SK-N-SH (cell line): ENCODE measurements at regions not wholly inside any gene's neighbourhood (a gene's known extent, or its start where the extent isn't known, plus 50 kb on each side); places are given as distances from the start of the nearest gene placed in this dataset.
A peak's percentile ranks its signal among the peaks of the same experiment; 100 is the strongest.

Experiments
- CTCF ChIA-PET: fragments of 300-600, 350-600 bp; formaldehyde crosslinking; extraction: SDS; loops from one replicate; lab custom pipeline; 2021; lab: Yijun Ruan, JAX
- POLR2A ChIA-PET: fragments of 350-600 bp; sonication (Branson Sonifier 250); formaldehyde crosslinking; extraction: SDS; loops from one replicate; lab custom pipeline; 2020; ENCODE audit warnings: antibody characterized with exemption, inconsistent platforms; lab: Yijun Ruan, JAX
- DNase-seq: peaks from one replicate; pipeline ENCODE4 v3.0.0; 2012
- H2AFZ ChIP-seq: fragments of 200-600 bp; sonication (generic); 2 replicates; pipeline ENCODE4 v1.8.1; 2016; ENCODE audit warnings: antibody characterized with exemption, mild to moderate bottlenecking, low read depth
- H3F3A ChIP-seq: fragments of 200-600 bp; sonication (generic); replicated peaks from 2 replicates; pipeline ENCODE3; 2016; ENCODE audit warnings: antibody characterized with exemption, mild to moderate bottlenecking; ENCODE audit not compliant: insufficient read depth
- H3K27ac ChIP-seq, 2 experiments: fragments of 200-500 bp in 1 of 2; fragments of 200-600 bp in 1 of 2; sonication (Bioruptor generic) in 1 of 2; sonication (generic), shearing (Covaris generic) in 1 of 2; 2 replicates each; pipeline versions ENCODE4 v1.5.1 to v1.6.1; 2014 to 2016; ENCODE audit warnings: low read depth in 2 of 2, inconsistent platforms in 1 of 2, low read length in 1 of 2, mild to moderate bottlenecking in 1 of 2, mixed read lengths in 1 of 2
- H3K27me3 ChIP-seq: fragments of 200-600 bp; sonication (generic), shearing (Covaris generic); 2 replicates; pipeline ENCODE4 v1.6.1; 2016; ENCODE audit warnings: mixed run types; ENCODE audit not compliant: insufficient read depth
- H3K36me3 ChIP-seq, 2 experiments: fragments of 200-500 bp in 1 of 2; fragments of 200-600 bp in 1 of 2; sonication (Bioruptor generic) in 1 of 2; sonication (generic) in 1 of 2; replicated peaks in 1 of 2; 2 replicates each; pipeline versions ENCODE3 to v1.5.1; 2014 to 2016; ENCODE audit warnings: low read length in 1 of 2, mild to moderate bottlenecking in 1 of 2; ENCODE audit not compliant: insufficient read depth in 2 of 2, control insufficient read depth in 1 of 2
- H3K4me1 ChIP-seq, 2 experiments: fragments of 200-500 bp in 1 of 2; fragments of 200-600 bp in 1 of 2; sonication (Bioruptor generic) in 1 of 2; sonication (generic), shearing (Covaris generic) in 1 of 2; 2 replicates each; pipeline versions ENCODE4 v1.5.1 to v1.6.1; 2014 to 2016; ENCODE audit warnings: low read depth in 1 of 2, low read length in 1 of 2, mixed run types in 1 of 2; ENCODE audit not compliant: insufficient read depth in 2 of 2, control insufficient read depth in 1 of 2
- H3K4me2 ChIP-seq: fragments of 200-600 bp; sonication (generic), shearing (Covaris generic); 2 replicates; pipeline ENCODE4 v1.6.1; 2017; ENCODE audit warnings: mixed run types
- H3K4me3 ChIP-seq, 2 experiments: fragments of 200-500 bp in 1 of 2; fragments of 200-600 bp in 1 of 2; sonication (Bioruptor generic) in 1 of 2; sonication (generic), shearing (Covaris generic) in 1 of 2; 2 replicates each; pipeline versions ENCODE4 v1.5.1 to v1.8.1; 2014 to 2016; ENCODE audit warnings: low read depth in 2 of 2, inconsistent platforms in 1 of 2, low read length in 1 of 2, mild to moderate bottlenecking in 1 of 2, mixed read lengths in 1 of 2, moderate library complexity in 1 of 2
- H3K79me2 ChIP-seq: fragments of 200-600 bp; sonication (generic); 2 replicates; pipeline ENCODE4 v1.8.1; 2017; ENCODE audit warnings: mild to moderate bottlenecking; ENCODE audit not compliant: insufficient read depth
- H3K9ac ChIP-seq: fragments of 200-600 bp; sonication (generic); 2 replicates; pipeline ENCODE4 v1.6.1; 2017; ENCODE audit warnings: mixed run types
- H3K9me2 ChIP-seq: fragments of 200-600 bp; sonication (generic); 2 replicates; pipeline ENCODE4 v1.6.1; 2017; ENCODE audit warnings: mixed run types
- H3K9me3 ChIP-seq: fragments of 200-600 bp; sonication (generic); 2 replicates; pipeline ENCODE4 v1.6.1; 2017; ENCODE audit warnings: mixed run types, mild to moderate bottlenecking, moderate library complexity
- H4K20me1 ChIP-seq: fragments of 200-600 bp; sonication (generic); 2 replicates; pipeline ENCODE4 v1.6.1; 2017; ENCODE audit warnings: mild to moderate bottlenecking, mixed run types; ENCODE audit not compliant: insufficient read depth
- CHD2 ChIP-seq: fragments of 150-350 bp; IDR thresholded peaks from 2 replicates; pipeline ENCODE4 v1.6.1; 2018; ENCODE audit warnings: low read length; ENCODE audit not compliant: partially characterized antibody
- CTCF ChIP-seq: fragments of 200-600 bp; sonication (generic); IDR thresholded peaks from 2 replicates; pipeline ENCODE4 v1.6.1; 2017; ENCODE audit warnings: antibody characterized with exemption, mild to moderate bottlenecking, moderate library complexity
- EP300 ChIP-seq, 2 experiments: IDR thresholded peaks; 2 replicates each; pipeline versions ENCODE4 v1.4.0 to v1.6.1; 2012; ENCODE audit warnings: borderline replicate concordance in 1 of 2, low read depth in 1 of 2, low read length in 1 of 2
- EZH2phosphoT487 ChIP-seq: fragments of 200-600 bp; sonication (generic); IDR thresholded peaks from 2 replicates; pipeline ENCODE4 v1.6.1; 2017; ENCODE audit warnings: low read depth, mixed run types, mild to moderate bottlenecking, antibody characterized with exemption, moderate library complexity, borderline replicate concordance
- FOXJ3 ChIP-seq: sonication (generic); formaldehyde crosslinking; IDR thresholded peaks from 2 replicates; pipeline ENCODE4 v1.5.1; 2020; ENCODE audit warnings: mild to moderate bottlenecking, missing genetic modification reagents
- GATA2 ChIP-seq: sonication (generic); formaldehyde crosslinking; IDR thresholded peaks from 2 replicates; pipeline ENCODE4 v1.5.0; 2020; ENCODE audit warnings: mild to moderate bottlenecking, missing genetic modification reagents
- MAX ChIP-seq: IDR thresholded peaks from 2 replicates; pipeline ENCODE4 v1.4.0; 2012; ENCODE audit warnings: low read depth
- MXI1 ChIP-seq: IDR thresholded peaks from 2 replicates; pipeline ENCODE4 v1.6.1; 2012; ENCODE audit warnings: mild to moderate bottlenecking, low read depth, low read length, improper control_type of control experiment
- RAD21 ChIP-seq: IDR thresholded peaks from 2 replicates; pipeline ENCODE4 v1.6.1; 2012; ENCODE audit warnings: mild to moderate bottlenecking, low read length
- RCOR1 ChIP-seq: fragments of 150-350 bp; IDR thresholded peaks from 2 replicates; pipeline ENCODE4 v1.6.1; 2017; ENCODE audit warnings: antibody characterized with exemption, low read length
- REST ChIP-seq: IDR thresholded peaks from 2 replicates; pipeline ENCODE4 v1.6.1; 2012; ENCODE audit warnings: mild to moderate bottlenecking, low read depth, low read length, moderate library complexity
- RFX5 ChIP-seq: IDR thresholded peaks from 2 replicates; pipeline ENCODE4 v1.6.1; 2012; ENCODE audit warnings: mild to moderate bottlenecking, improper control_type of control experiment, low read length
- TEAD4 ChIP-seq: IDR thresholded peaks from 2 replicates; pipeline ENCODE4 v1.4.0; 2012; ENCODE audit warnings: mild to moderate bottlenecking, borderline replicate concordance; ENCODE audit not compliant: insufficient read depth
- WGBS: methylation state at CpG from one replicate; pipeline ENCODE4 v1.1.6; 2017; ENCODE audit warnings: low lambda C conversion rate; 5-methylcytosine and 5-hydroxymethylcytosine counted together

- TF ChIP-seq MXI1: peak; percentile 63; the same call in 1 of the 2 replicates
- no peak for TF ChIP-seq EZH2phosphoT487
- no peak for TF ChIP-seq RFX5
Observed at GRCh38 chr2:157995117-157995516, 106.6 kb upstream of the UPP2 start (continued).

- peaks cover 0 to 15% of the 10 kb centered on the region in 2 experiments; a peak in 2 of 4 replicates for H3K4me1 ChIP-seq
- DNase-seq: no peak
- H3K9me2 ChIP-seq: no peaks in the 10 kb centered on the region
- no peak overlapping the region for H3K4me2 ChIP-seq
- H3K79me2 ChIP-seq: no peaks in the 10 kb centered on the region
- no peak overlapping the region for H2AFZ ChIP-seq
- no peaks in the 10 kb centered on the region for H3K27me3 ChIP-seq
- ChIA-PET CTCF (interaction anchor here (1.2 to 1.3 kb wide), 3 partner anchors 10 to 762 kb away, joined by 3 to 4 read pairs (median 4); no protein-coding TSS in a partner anchor), POLR2A (no interaction called here)
- no peak for TF ChIP-seq CTCF
- WGBS: 33% methylated on average over 6 of the region's 6 CpGs
- H3K9me3 ChIP-seq: no peaks in the 10 kb centered on the region
- no peak overlapping the region for H3K4me3 ChIP-seq
- H4K20me1 ChIP-seq: no peaks in the 10 kb centered on the region
- H3K9ac ChIP-seq: no peak overlapping the region
- H3K27ac ChIP-seq: no peak overlapping the region
- H3K36me3 ChIP-seq: no peaks in the 10 kb centered on the region
- H3F3A ChIP-seq: no peaks in the 10 kb centered on the region
Observed at GRCh38 chr2:157991932-157992331, 109.7 kb upstream of the UPP2 start.

GRCh38 chr2:157990173-157990572, 111.5 kb upstream of the UPP2 start:
- CTCF ChIA-PET: interaction anchor here (1.0 to 1.7 kb wide), 7 partner anchors 20 to 220 kb away, joined by 3 to 6 read pairs (median 4); no protein-coding TSS in a partner anchor
- POLR2A ChIA-PET: no interaction called here
- peak; percentile 38 for DNase-seq

More at GRCh38 chr2:157990173-157990572, 111.5 kb upstream of the UPP2 start:
- Histone ChIP-seq H2AFZ (no peak overlapping the region), H3K9ac (no peak overlapping the region), H3K9me2 (no peaks in the 10 kb centered on the region), H3K27ac (peak overlapping the region in 1 of 2 experiments; percentile 84; a peak in 2 of 4 replicates), H3K4me1 (peaks cover 0 to 15% of the 10 kb centered on the region in 2 experiments; a peak in 2 of 4 replicates), H3K4me3 (no peak overlapping the region), H3K36me3 (no peaks in the 10 kb centered on the region), H4K20me1 (no peaks in the 10 kb centered on the region), H3K27me3 (no peaks in the 10 kb centered on the region), H3K4me2 (no peak overlapping the region), H3F3A (no peaks in the 10 kb centered on the region), H3K79me2 (no peaks in the 10 kb centered on the region), H3K9me3 (no peaks in the 10 kb centered on the region)
- TF ChIP-seq FOXJ3: 0 out of 2 replicates have a peak, but pooled peaks have one; percentile 22
- TF ChIP-seq MXI1: peak; percentile 42; the same call in 1 of the 2 replicates
- peak; percentile 28 for TF ChIP-seq CHD2
- peak; percentile 2; the same call in 1 of the 2 replicates for TF ChIP-seq RAD21
- TF ChIP-seq GATA2 (CRISPR knock-in tag): peak; percentile 53; the same call in 1 of the 2 replicates
- peak; percentile 71; the same call in 1 of the 2 replicates for TF ChIP-seq RCOR1
- peak in 1 of 2 experiments; percentile 73; a peak in 2 of 4 replicates for TF ChIP-seq EP300 (IDR thresholded peaks at IDR 0.05; ENCODE audit: borderline replicate concordance in 1 of 2, low read depth in 1 of 2, low read length in 1 of 2)
- TF ChIP-seq MAX: no peak
- no peak for TF ChIP-seq TEAD4
- TF ChIP-seq REST: no peak
- WGBS: 16% methylated on average over 5 of the region's 5 CpGs
